Cerebellar cortex (tissue), 1 donor: ENCODE measurements at regions not wholly inside any gene's neighbourhood (a gene's known extent, or its start where the extent isn't known, plus 50 kb on each side); places are given as distances from the start of the nearest gene placed in this dataset.

ENCODE experiments used
- DNase-seq: peaks from one replicate; pipeline ENCODE4 v3.0.0-alpha.2; 2015; ENCODE audit warnings: low spot score

DNA sequence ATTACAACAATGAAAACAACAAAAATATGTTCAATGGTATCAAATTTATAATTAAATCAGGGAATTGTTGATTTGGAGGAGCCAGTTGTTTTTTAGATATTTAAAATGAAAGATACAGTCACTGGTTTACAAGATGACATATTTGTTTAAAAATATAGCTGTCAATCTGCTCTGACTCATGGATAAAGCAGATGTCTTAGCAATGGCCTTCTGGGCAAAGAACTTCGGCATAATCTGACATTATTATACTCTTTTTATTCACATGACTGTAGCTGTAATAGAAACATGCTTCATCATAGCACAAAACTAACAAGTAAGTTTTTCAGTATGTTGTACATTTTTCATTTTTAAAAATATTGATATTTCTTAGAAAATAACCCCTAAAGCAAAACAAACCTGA is 267.4 kb downstream of the CENPW start:
- no peak for DNase-seq

DNA sequence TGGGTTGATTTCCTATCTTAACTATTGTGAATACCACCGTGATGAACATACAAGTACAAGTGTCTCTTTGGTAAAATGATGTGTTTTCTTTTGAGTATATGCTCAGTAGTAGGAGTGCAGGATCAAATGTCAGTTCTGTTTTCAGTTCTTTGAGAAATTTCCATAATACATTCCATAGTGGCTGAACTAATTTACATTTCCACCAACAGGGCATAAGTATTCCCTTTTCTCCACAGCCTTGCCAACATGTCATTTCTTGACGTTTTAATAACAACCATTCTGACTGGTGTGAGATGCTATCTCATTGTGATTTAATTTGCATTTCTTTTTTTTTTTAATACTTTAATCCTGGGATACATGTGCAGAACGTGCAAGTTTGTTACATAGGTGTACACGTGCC is 268.8 kb downstream of the CENPW start:
- DNase-seq: no peak

DNA sequence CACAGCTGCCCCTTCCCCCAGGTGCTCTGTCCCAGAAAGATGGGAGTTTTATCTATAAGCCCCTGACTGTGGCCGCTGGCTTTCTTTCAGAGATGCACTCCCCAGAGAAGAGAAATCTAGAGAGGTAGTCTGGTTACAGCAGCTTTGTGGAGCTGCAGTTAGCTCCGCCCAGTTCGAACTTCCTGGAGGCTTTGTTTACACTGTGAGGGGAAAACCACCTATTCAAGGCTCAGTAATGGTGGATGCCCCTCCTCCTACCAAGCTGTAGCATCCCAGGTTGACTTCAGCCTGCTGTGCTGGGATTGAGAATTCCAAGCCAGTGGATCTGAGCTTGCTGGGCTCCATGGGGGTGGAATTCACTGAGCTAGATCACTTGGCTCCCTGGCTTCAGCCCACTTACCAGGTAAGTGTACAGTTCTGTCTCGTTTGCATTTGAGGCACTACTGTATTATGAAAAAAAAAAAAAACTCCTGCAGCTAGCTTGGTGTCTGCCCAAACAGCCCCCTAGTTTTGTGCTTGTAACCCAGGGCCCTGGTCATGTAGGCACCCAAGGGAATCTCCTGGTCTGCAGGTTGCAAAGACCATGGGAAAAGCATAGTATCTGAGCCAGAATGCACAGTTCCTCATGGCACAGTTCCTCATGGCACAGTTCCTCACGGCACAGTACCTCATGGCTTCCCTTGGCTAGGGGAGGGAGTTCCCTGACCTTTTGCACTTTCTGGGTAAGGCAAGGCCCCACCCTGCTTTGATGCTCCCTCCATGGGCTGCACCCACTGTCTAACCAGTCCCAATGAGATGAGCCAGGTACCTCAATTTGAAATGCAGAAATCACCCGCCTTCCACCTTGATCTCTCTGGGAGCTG is 275.0 kb downstream of the CENPW start:
- DNase-seq: no peak

DNA sequence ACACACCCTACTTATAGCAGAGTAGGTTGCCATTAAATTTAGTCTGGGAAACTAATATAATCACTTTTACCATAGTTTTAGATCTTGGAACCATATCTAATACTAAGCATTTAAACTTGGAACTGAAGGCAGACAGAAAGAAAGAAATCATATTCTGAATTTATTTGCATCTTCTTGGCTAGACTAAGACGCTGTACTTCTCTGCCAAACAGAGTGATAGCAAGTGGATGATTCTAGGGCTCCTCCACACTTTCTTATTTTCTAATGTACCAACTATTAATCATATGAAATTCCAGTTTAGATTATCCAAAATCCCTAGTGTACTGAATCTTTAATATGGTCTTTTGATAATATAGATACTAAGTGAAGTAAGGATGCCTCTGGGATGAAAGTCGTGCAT is 277.0 kb downstream of the CENPW start:
- DNase-seq: no peak

DNA sequence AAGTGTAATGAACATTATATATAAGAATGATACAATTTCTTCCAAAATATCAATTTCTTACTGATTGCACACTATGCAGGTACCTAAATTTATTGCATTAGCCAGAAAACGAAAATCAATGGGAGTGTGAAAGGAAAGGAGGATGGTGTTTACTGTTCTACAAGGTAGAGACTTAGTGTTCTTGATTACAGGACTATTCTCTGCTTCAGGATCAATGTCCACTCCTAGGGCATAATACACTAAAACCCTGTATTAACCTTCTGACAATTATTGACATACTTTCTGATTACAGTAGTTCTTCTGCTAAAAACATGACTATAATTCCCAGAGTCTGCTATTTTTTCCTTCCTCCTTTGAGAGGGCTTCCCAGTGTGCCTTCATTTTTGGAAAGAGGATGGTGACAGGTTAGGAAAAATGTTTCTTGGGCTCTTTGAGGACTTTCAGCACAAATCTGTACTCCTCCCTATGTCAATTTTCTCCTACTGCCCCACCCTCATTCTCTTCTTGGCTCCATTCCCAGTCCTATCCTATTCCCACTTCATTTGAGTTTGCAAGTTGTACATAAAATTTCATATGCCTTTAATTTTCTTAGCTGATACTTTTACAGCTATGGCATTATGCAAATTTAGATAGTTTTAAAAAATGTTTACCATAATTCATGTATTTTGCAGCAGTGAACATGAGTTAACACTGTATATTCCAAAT is 278.9 kb downstream of the CENPW start:
- no peak for DNase-seq

DNA sequence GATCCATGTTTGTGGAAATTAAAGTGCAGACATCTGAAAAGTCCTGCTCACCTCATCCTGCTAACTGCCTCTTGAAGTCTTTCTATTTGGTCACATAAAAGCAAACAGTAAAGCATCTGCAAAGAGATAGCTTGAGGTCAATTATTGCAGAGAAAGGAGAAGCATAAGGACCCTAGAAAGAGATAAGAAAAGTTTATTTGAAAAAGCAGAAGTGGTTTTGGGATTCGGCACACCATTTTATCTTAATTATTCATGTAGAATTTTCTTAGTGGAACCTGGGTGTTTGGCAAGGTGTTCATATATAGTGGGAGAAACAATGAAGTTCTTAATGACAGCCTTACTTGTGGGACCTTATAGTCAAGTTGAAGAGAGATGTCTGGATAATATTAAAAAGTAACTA is 280.8 kb downstream of the CENPW start:
- DNase-seq: no peak

DNA sequence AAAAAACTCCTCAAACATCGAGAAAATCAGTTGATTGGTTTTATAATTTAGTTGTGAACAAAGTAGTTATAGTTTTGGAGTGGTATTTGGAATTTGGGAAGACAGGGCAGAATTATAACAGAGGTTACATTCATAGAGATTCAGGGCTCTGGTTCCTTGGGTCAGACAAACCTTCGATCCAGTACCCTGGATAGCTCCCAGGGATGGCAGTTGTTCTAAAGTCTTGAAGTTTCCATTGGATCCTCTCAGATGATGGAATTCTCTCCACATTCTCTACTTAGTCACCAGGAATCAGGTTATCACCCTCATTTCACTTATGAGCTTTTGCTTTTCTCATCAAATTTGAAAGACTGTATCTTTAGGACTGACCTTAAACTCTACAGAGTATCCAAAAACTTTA is 285.1 kb downstream of the CENPW start:
- DNase-seq: no peak

DNA sequence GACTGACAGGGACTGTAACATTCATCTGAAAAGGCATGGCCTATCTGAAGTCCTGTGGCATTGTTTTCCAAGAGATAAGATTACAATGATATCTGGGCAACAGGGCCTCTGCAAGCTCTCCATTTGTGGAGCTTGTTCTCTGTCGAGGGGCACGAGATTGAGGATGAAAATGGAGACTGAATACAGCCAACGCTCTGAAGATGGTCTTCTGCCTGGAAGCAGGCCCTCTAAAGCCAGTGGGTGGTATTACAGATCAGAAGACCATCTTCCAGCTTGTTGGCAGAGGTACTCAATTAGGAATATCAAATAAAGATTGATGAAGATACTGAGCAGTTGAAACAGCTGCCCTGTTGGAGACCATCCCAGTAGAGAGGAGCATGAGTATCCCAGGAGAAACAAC is 288.2 kb downstream of the CENPW start:
- DNase-seq: no peak

DNA sequence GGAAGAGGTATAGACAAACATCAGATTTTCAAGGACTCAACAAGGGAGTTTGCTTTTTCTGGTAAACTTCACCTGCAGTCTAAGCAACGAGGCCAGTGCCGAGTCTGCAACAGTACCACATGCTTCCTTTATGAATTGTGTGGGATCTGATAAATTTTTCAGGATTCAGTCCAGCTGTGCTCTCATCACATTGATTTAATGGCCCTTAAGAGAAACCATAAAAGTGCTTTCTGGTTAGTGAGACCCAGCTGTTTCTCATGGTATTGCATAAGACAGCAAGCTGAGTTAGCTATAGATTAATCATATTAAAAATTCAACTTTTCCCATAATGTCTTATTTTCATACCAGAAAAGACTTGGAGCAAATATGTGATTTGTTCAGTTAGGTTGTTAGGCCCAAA is 291.4 kb downstream of the CENPW start:
- DNase-seq: no peak

DNA sequence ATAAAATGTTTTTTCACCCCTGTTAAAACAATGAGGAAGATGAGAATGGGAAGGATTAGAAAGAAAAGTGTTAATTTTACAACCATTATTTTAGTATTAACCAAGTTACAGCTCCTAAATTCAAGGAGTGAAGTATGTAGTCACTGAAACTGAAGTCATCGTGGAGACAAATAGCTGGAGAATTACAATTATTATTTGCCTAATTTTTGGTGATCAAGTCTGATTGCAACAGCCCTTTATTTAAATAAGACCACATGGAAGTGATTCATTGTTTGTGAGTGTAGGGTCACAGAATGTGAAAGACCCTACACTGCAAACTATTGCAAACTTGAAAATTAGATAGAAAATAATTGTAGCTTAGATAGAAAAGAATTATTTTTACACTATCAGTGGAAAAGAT is 292.4 kb downstream of the CENPW start:
- no peak for DNase-seq

DNA sequence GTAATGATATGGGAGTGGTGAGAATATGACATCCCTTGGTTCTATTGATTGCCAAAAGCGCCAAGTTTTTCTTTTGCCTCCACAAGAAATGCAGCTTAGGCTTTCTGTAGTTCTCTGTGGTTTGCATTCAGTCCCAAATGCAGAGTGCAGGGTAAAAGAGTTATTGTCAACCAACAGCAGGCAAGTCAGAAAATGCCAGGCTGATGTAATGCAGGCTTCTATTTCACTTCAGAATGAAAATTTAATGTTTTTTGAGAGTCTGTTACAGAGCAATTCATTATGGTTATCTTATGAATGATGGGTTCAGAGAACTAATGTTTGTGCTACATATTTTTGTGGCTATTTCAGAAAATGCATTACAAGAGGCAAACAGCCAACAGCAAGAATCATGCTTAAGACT is 293.5 kb downstream of the CENPW start:
- no peak for DNase-seq

DNA sequence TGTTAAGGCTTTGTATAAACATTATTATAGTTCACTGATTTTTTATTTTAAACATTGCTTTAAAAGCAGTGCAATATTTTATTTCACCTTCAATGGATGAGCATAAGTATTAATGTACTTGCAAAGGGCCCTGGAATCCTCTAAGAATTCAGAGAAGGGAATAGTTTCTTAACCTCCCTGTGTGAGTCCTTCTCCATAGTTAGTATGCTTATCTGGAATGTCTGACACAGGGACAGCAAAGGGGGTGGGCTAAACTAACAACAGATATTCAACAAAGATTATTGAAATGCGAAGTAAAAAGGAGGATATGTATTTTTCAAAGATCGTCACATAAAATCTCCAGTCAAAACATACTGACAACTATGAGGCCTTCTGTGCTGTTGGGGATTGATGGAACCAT is 300.4 kb downstream of the CENPW start:
- DNase-seq: no peak

DNA sequence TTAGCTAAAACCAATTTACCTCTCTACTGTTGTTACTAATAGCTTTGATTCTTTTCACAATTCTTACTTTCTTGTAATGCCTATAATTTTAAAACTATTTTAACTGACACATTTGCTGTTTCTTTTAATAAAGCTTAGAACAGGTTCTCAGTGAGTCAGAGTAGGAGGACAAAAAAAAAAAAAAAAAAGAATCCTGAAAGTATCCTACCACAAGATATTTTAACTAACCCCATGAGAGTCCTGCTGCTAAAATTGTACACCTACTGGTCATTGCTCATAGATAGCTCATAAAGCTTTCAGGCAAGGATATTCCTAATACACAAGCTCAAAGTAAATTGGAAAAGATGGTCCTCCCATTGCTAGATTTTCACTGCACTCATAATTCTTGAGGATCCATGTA is 301.0 kb downstream of the CENPW start:
- no peak for DNase-seq

DNA sequence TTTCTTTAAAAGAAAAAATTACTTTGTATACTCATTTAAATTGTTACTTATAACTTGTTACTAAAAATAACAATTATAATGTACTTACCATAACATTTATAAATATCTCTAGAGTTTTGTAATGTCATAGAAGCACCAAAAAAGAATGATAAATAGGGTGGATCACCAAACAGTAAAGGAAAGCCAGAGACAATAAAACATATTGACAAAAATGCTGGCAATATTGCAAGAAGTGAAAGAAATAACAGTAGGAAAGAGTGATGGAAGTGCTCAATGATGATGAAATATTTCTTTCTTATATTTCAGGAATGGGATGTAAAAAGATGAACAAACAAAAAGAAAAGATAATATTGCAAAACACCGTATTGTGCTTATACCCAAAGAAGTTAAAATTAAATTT is 301.7 kb downstream of the CENPW start:
- DNase-seq: no peak

DNA sequence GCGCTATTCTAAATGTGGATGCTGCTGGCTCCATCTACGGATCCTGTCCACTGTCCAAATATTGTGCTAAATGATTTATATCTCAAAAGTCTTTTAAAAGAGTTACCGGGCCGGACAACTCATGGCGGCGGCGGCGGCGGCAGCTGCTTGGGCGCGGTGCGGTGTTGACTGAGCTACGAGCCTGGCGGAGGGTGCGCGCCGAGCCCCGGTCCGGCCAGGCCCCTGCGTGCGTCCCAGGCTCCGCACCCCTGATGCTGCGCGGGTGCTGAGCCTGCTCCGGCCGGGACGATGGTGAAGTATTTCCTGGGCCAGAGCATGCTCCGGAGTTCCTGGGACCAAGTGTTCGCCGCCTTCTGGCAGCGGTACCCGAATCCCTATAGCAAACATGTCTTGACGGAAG is 303.4 kb downstream of the CENPW start:
- no peak for DNase-seq

DNA sequence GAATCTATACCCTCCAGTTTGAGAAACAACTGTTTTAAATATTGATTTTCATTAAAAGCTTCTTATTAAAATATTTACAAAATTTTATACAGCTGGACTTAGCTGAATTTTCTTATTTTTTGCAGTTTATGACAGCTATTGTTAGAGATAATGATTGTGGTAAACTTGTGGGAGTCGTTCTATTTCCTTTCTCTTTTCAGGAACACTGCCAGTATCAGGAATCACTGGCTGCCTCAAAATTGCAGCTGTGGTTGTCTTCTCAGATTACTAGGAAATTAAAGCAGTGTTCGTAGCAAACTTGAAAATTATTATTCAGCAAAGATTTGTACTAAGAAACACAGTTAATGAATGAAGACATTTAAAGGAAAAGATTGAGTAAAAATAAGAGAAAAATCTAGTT is 311.0 kb downstream of the CENPW start:
- no peak for DNase-seq

DNA sequence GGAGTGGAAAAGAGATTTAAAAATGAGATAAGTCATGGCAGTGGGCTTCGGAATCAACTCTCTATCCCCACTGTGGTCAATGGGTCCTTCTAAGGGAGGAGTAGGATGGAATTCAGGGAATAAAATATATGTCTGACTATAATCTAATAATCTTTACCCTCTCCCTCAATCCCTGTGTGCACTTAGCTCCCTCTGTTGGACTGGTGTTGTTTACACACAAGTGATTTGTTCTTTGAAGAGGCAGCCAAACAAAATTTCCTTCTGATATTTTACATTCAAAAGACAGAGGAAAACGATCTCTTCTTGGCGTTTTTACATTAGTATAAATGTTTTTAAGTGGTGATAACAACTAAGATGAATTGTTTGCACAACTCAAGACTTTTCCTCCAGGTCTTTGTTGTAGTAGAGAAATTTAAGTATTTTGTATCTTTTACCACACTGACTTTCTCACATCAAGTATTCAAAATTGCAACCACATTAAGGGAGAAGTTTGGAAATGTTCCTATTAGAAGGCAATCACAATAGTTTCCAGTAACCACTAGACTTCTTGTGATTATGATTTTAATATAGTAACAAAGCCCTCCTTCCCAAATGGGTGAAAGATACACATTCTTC is 317.8 kb downstream of the CENPW start:
- peak; percentile 24 for DNase-seq

DNA sequence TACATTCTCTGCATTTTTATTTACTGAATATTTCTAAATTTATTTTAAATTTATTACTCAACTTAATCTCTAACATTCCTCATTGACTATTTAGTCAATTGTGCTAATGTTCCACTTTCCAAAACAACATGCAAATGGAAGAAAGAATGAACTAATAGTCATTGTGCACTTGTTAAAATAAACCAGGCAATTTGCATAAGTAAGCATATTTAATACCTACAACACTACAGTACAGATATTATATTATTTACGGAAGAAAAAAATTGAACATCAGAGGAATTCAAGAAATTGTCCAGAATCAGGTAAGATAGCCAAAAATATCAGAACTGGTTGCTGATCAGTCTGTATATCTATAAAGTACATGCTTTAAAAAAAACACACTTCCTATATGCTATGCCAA is 320.5 kb downstream of the CENPW start:
- DNase-seq: no peak

DNA sequence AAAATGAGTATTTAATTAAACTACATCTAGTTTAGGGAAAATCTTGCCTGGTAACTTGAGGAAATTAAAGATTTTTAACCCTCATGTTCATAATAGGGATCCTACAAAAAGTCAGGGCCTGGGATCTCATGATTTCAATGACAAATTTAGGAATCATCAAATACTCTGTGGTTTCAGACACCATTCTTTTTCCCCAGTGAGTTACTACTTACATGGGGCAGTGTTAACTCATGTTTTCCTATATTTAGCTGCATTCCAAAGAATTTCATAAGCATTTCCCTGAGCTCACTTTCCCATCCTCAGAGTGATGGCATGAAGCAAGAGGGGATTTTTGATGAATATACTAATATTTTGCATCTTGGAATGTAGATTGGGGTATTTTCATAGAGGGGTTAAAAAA is 321.7 kb downstream of the CENPW start:
- DNase-seq: no peak

DNA sequence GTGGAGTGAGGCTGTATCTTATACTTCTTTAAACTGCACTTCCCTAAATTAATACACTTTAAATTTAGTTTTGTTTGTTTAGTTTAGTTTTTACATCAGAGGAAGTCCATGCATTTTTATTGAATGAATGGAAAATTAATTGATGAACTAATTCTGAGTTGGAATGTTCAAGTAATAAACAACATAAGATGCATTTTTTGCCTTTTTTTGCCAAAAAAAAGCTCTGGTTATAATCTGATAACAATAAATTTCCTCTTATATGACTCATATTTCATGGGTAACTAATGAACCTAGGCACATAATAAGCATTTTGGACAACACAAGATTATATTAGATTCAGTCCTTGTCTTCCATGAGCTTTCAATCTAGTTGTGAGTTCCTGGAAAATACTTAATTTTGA is 323.1 kb downstream of the CENPW start:
- no peak for DNase-seq

DNA sequence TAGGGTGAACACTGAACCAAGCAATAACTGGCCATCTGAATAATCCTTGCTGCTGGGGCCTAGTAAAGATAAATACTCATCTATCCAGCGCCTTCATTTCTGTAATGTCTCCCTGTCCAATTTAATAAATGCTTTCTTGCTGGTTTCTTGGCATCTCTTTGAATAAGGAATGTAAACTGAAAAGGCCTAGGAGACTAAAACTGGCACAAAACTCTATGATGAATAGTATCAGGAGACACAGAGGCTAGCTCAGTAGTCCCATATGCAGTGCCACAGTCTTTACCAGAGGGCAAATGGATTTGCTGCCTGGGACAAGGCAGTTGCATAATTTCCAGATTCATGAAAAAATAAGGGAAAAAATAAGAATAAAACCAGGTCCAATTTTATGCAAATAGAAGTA is 324.4 kb downstream of the CENPW start:
- DNase-seq: no peak

DNA sequence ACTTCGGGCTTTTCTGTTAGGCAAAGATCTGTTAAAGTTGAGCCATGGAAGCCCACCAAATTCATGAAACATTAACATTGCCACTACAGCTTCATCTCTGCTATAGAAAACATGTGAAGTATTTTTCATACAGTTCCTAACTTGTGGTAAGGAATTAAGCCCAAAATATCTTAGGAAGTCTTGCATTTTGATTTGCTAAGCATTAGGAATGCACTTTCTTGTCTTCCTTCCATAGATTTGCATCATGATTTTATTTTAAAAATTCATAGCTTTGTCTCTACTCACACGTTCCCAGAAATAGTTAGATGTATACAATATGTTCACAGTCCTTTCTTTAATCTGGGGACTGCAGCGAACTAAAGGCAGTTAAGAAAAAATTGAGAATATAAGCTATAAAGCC is 325.6 kb downstream of the CENPW start:
- no peak for DNase-seq

DNA sequence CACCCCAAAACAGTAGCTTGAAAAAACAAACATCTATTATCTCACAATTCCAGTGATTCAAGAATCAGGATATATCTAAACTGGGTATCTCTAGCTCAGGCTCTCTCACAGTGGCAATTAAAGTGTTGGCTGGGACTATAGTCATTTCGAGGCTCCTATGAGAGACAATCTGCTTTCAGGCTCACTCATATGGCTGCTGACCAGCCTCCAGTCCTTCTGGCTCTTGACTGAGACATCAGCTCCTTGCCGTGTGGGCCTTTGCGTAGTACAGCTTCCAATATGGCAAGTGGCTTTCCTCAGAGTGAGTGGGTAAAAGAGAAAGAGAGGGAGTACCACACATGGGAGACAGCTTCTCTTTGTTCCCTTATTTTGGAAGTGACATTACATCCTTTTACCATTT is 327.2 kb downstream of the CENPW start:
- DNase-seq: no peak
